Testis (tissue), 2 donors: ENCODE measurements at regions not wholly inside any gene's neighbourhood (a gene's known extent, or its start where the extent isn't known, plus 50 kb on each side); places are given as distances from the start of the nearest gene placed in this dataset.

Source experiments
- DNase-seq: peaks from one replicate; pipeline ENCODE4 v3.0.0-alpha.2; 2019
- H3K27ac ChIP-seq, 2 donors: fragments of 200-600 bp; sonication (generic); one replicate each; pipeline ENCODE4 v1.5.1; 2019
- H3K27me3 ChIP-seq: fragments of 200-600 bp; sonication (generic); one replicate; pipeline ENCODE4 v1.5.1; 2019
- H3K36me3 ChIP-seq: fragments of 200-600 bp; sonication (generic); one replicate; pipeline ENCODE4 v1.5.1; 2017; ENCODE audit warnings: low read depth; ENCODE audit errors: missing control alignments
- H3K4me1 ChIP-seq: fragments of 200-600 bp; sonication (generic); one replicate; pipeline ENCODE4 v1.5.1; 2019
- H3K4me3 ChIP-seq, 2 donors: fragments of 200-600 bp; sonication (generic); one replicate each; pipeline ENCODE4 v1.5.1; 2017 to 2019
- H3K9me3 ChIP-seq: fragments of 200-600 bp; sonication (generic); one replicate; pipeline ENCODE4 v1.5.1; 2017
- CTCF ChIP-seq, 3 experiments: fragments of 450-650 bp in 2 of 3; fragments of 200-600 bp in 1 of 3; sonication (generic) in 1 of 3; IDR thresholded peaks; one replicate each; pipeline ENCODE4 v1.5.1; 2016 to 2019; ENCODE audit warnings: antibody characterized with exemption in 3 of 3, mild to moderate bottlenecking in 2 of 3, moderate library complexity in 1 of 3
- POLR2A ChIP-seq: fragments of 450-650 bp; IDR thresholded peaks from one replicate; pipeline ENCODE4 v1.6.1; 2017; ENCODE audit warnings: antibody characterized with exemption, mild to moderate bottlenecking, moderate library complexity
- WGBS, 2 donors: methylation state at CpG; one replicate each; pipeline ENCODE4 v1.1.5; 2018; 5-methylcytosine and 5-hydroxymethylcytosine counted together
- intact Hi-C: fragments of 100-400 bp; cut with DNase I; formaldehyde crosslinking; loops from one replicate; pipeline ENCODE4 v1.15.1; 2023; ENCODE audit warnings: low total_unique reads

- no peaks in the 10 kb centered on the region for H3K9me3 ChIP-seq
- no peak for DNase-seq
- no peak overlapping the region for H3K4me3 ChIP-seq
- intact Hi-C loops, result no loop called here
- 85% methylated on average over 2 of the region's 2 CpGs for WGBS, 2 donors
- no peaks in the 10 kb centered on the region for H3K36me3 ChIP-seq
- H3K4me1 ChIP-seq, result no peaks in the 10 kb centered on the region
- H3K27ac ChIP-seq, result no peak overlapping the region
- TF ChIP-seq POLR2A (no peak), CTCF (IDR thresholded peaks at IDR 0.05) (no peak)
- no peaks in the 10 kb centered on the region for H3K27me3 ChIP-seq
Measured at GRCh38 chr10:7025296-7025695, 385.5 kb downstream of the SFMBT2 start.

- H3K9me3 ChIP-seq, result no peaks in the 10 kb centered on the region
- no peaks in the 10 kb centered on the region for H3K27me3 ChIP-seq
- intact Hi-C loops, result no loop called here
- H3K4me1 ChIP-seq, result no peaks in the 10 kb centered on the region
- H3K27ac ChIP-seq, result no peak overlapping the region
- no peak for DNase-seq
- WGBS, 2 donors, result 56 to 61% methylated on average over 5 of the region's 5 CpGs
- no peaks in the 10 kb centered on the region for H3K36me3 ChIP-seq
- no peak overlapping the region for H3K4me3 ChIP-seq
- no peak for TF ChIP-seq CTCF (IDR thresholded peaks at IDR 0.05)
Measured at GRCh38 chr10:7015457-7015856, 395.4 kb downstream of the SFMBT2 start.

- intact Hi-C loops, result no loop called here
- H3K36me3 ChIP-seq, result no peaks in the 10 kb centered on the region
- no peak overlapping the region for H3K4me3 ChIP-seq
- H3K9me3 ChIP-seq, result no peaks in the 10 kb centered on the region
- TF ChIP-seq CTCF (IDR thresholded peaks at IDR 0.05) (no peak), POLR2A (no peak)
- no peak overlapping the region for H3K27ac ChIP-seq
- no peaks in the 10 kb centered on the region for H3K27me3 ChIP-seq
- WGBS, 2 donors, result 72 to 77% methylated on average over 4 of the region's 4 CpGs
- no peaks in the 10 kb centered on the region for H3K4me1 ChIP-seq
- no peak for DNase-seq
Measured at GRCh38 chr10:7014721-7015120, 396.1 kb downstream of the SFMBT2 start.

GRCh38 chr10:7011994-7012393 is 398.8 kb downstream of the SFMBT2 start:
- no peak for DNase-seq
- Histone ChIP-seq H3K4me1 (no peaks in the 10 kb centered on the region), H3K27ac (no peak overlapping the region), H3K36me3 (no peaks in the 10 kb centered on the region), H3K27me3 (no peaks in the 10 kb centered on the region), H3K9me3 (no peaks in the 10 kb centered on the region), H3K4me3 (no peak overlapping the region)
- WGBS, 2 donors, result 60 to 64% methylated on average over 2 of the region's 2 CpGs
- intact Hi-C loops, result no loop called here
- TF ChIP-seq POLR2A (no peak), CTCF (IDR thresholded peaks at IDR 0.05) (no peak)

GRCh38 chr10:7008645-7009044 is 402.2 kb downstream of the SFMBT2 start:
- no peaks in the 10 kb centered on the region for H3K4me1 ChIP-seq
- H3K36me3 ChIP-seq, result no peaks in the 10 kb centered on the region
- no peaks in the 10 kb centered on the region for H3K27me3 ChIP-seq
- no peak overlapping the region for H3K4me3 ChIP-seq
- WGBS, 2 donors, result 92 to 93% methylated on average over 2 of the region's 2 CpGs
- no peak for DNase-seq
- TF ChIP-seq POLR2A (no peak), CTCF (IDR thresholded peaks at IDR 0.05) (no peak)
- intact Hi-C loops, result no loop called here
- no peak overlapping the region for H3K27ac ChIP-seq
- H3K9me3 ChIP-seq, result no peaks in the 10 kb centered on the region
